ENCODE measurements at regions not wholly inside any gene's neighbourhood (a gene's known extent, or its start where the extent isn't known, plus 50 kb on each side); places are given as distances from the start of the nearest gene placed in this dataset.

- Histone ChIP-seq H3K36me3 (ENCODE audit: control insufficient read depth in 4 of 4, insufficient read depth in 4 of 4, low read length in 3 of 4) (no peaks in the 10 kb centered on the region), H3K27me3 (replicated peaks in 2 of 5; ENCODE audit: control insufficient read depth in 4 of 5, insufficient read depth in 5 of 5, low read length in 4 of 5) (peaks cover 0 to 31% (median 1%) of the 10 kb centered on the region in 5 experiments), H3K9me3 (ENCODE audit: control extremely low read depth in 1 of 5, control insufficient read depth in 4 of 5, insufficient read depth in 2 of 5, low read depth in 1 of 5, low read length in 4 of 5) (peaks cover 0 to 4% (median 2%) of the 10 kb centered on the region in 5 experiments), H3K4me3 (ENCODE audit: control insufficient read depth in 1 of 7, extremely low read depth in 1 of 7, insufficient read depth in 4 of 7, low read depth in 2 of 7, low read length in 6 of 7) (no peak overlapping the region), H3K4me1 (ENCODE audit: control extremely low read depth in 1 of 4, control insufficient read depth in 4 of 4, insufficient read depth in 4 of 4, low read length in 3 of 4) (no peaks in the 10 kb centered on the region), H3K27ac (ENCODE audit: insufficient read depth in 1 of 2, low read depth in 1 of 2, low read length in 2 of 2, poor library complexity in 1 of 2, severe bottlenecking in 2 of 2) (no peak overlapping the region)
- 38% methylated on average over 10 of the region's 10 CpGs for WGBS (ENCODE audit: insufficient coverage)
- CTCF ChIA-PET: interaction anchor here (0.7 kb wide), 1 partner anchor 9 kb away, joined by 4 read pairs; no protein-coding TSS in a partner anchor
- POLR2A ChIA-PET: no interaction called here
- peak in 1 of 3 donors; percentile 12 for DNase-seq
These were observed 108.6 kb upstream of the FZD10 start for GRCh38 chr12:130053651-130054069.

GRCh38 chr12:130054803-130055202 lies 107.5 kb upstream of the FZD10 start:
- no peaks in the 10 kb centered on the region for H3K4me1 ChIP-seq (ENCODE audit: control extremely low read depth in 1 of 4, control insufficient read depth in 4 of 4, insufficient read depth in 4 of 4, low read length in 3 of 4)
- peaks cover 0 to 30% (median 0%) of the 10 kb centered on the region in 5 experiments for H3K27me3 ChIP-seq (replicated peaks in 2 of 5; ENCODE audit: control insufficient read depth in 4 of 5, insufficient read depth in 5 of 5, low read length in 4 of 5)
- POLR2A ChIA-PET: no interaction called here
- CTCF ChIA-PET: no interaction called here
- H3K4me3 ChIP-seq (ENCODE audit: control insufficient read depth in 1 of 7, extremely low read depth in 1 of 7, insufficient read depth in 4 of 7, low read depth in 2 of 7, low read length in 6 of 7): no peak overlapping the region
- DNase-seq: peak in 2 of 3 donors; percentile 29 to 56
- no peaks in the 10 kb centered on the region for H3K36me3 ChIP-seq (ENCODE audit: control insufficient read depth in 4 of 4, insufficient read depth in 4 of 4, low read length in 3 of 4)
- H3K9me3 ChIP-seq (ENCODE audit: control extremely low read depth in 1 of 5, control insufficient read depth in 4 of 5, insufficient read depth in 2 of 5, low read depth in 1 of 5, low read length in 4 of 5): no peaks in the 10 kb centered on the region
- 92% methylated on average over 2 of the region's 5 CpGs for WGBS (ENCODE audit: insufficient coverage)
- H3K27ac ChIP-seq (ENCODE audit: insufficient read depth in 1 of 2, low read depth in 1 of 2, low read length in 2 of 2, poor library complexity in 1 of 2, severe bottlenecking in 2 of 2): no peak overlapping the region

- Histone ChIP-seq H3K36me3 (ENCODE audit: control insufficient read depth in 4 of 4, insufficient read depth in 4 of 4, low read length in 3 of 4) (no peaks in the 10 kb centered on the region), H3K27me3 (replicated peaks in 2 of 5; ENCODE audit: control insufficient read depth in 4 of 5, insufficient read depth in 5 of 5, low read length in 4 of 5) (peaks cover 0 to 11% (median 0%) of the 10 kb centered on the region in 5 experiments), H3K9me3 (ENCODE audit: control extremely low read depth in 1 of 5, control insufficient read depth in 4 of 5, insufficient read depth in 2 of 5, low read depth in 1 of 5, low read length in 4 of 5) (peaks cover 0 to 12% (median 0%) of the 10 kb centered on the region in 5 experiments), H3K4me3 (ENCODE audit: control insufficient read depth in 1 of 7, extremely low read depth in 1 of 7, insufficient read depth in 4 of 7, low read depth in 2 of 7, low read length in 6 of 7) (no peak overlapping the region), H3K4me1 (ENCODE audit: control extremely low read depth in 1 of 4, control insufficient read depth in 4 of 4, insufficient read depth in 4 of 4, low read length in 3 of 4) (no peaks in the 10 kb centered on the region), H3K27ac (ENCODE audit: insufficient read depth in 1 of 2, low read depth in 1 of 2, low read length in 2 of 2, poor library complexity in 1 of 2, severe bottlenecking in 2 of 2) (no peak overlapping the region)
- ChIA-PET POLR2A (no interaction called here), CTCF (no interaction called here)
- 87% methylated on average over 11 of the region's 13 CpGs for WGBS (ENCODE audit: insufficient coverage)
- DNase-seq: no peak
These were observed 103.3 kb upstream of the FZD10 start for GRCh38 chr12:130058926-130059472.

DNA sequence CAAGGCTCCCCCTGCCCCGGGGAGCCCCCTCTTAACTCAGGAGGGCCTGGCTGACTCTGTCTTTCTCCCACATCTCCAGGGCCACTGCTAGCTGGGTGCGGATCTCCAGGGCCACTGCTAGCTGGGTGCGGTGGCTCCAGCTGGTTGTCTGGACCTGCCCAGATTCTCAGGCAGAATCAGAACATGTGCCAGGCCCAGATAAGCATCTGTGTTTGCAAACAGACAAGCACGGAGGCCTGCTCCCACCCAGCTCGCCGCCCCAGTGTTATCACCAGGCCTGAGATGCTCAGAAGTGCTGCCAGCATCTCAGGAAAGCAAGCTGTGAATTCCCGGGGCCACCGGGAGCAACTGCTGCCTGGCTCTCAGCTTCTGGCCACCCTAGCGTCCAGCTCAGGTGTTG lies 98.4 kb upstream of the FZD10 start:
- no peak for DNase-seq
- WGBS (ENCODE audit: insufficient coverage): 92% methylated on average over 8 of the region's 9 CpGs
- CTCF ChIA-PET: interaction anchor here (1.3 kb wide), 1 partner anchor 14 kb away, joined by 3 read pairs; no protein-coding TSS in a partner anchor
- peaks cover 0 to 14% (median 0%) of the 10 kb centered on the region in 5 experiments for H3K9me3 ChIP-seq (ENCODE audit: control extremely low read depth in 1 of 5, control insufficient read depth in 4 of 5, insufficient read depth in 2 of 5, low read depth in 1 of 5, low read length in 4 of 5)
- no peak overlapping the region for H3K4me3 ChIP-seq (ENCODE audit: control insufficient read depth in 1 of 7, extremely low read depth in 1 of 7, insufficient read depth in 4 of 7, low read depth in 2 of 7, low read length in 6 of 7)
- peaks cover 0 to 3% (median 0%) of the 10 kb centered on the region in 5 experiments for H3K27me3 ChIP-seq (replicated peaks in 2 of 5; ENCODE audit: control insufficient read depth in 4 of 5, insufficient read depth in 5 of 5, low read length in 4 of 5)
- no peaks in the 10 kb centered on the region for H3K4me1 ChIP-seq (ENCODE audit: control extremely low read depth in 1 of 4, control insufficient read depth in 4 of 4, insufficient read depth in 4 of 4, low read length in 3 of 4)
- POLR2A ChIA-PET: interaction anchor here (0.6 kb wide), 1 partner anchor 12 kb away, joined by 3 read pairs; no protein-coding TSS in a partner anchor
- H3K36me3 ChIP-seq (ENCODE audit: control insufficient read depth in 4 of 4, insufficient read depth in 4 of 4, low read length in 3 of 4): no peaks in the 10 kb centered on the region
- no peak overlapping the region for H3K27ac ChIP-seq (ENCODE audit: insufficient read depth in 1 of 2, low read depth in 1 of 2, low read length in 2 of 2, poor library complexity in 1 of 2, severe bottlenecking in 2 of 2)

DNA sequence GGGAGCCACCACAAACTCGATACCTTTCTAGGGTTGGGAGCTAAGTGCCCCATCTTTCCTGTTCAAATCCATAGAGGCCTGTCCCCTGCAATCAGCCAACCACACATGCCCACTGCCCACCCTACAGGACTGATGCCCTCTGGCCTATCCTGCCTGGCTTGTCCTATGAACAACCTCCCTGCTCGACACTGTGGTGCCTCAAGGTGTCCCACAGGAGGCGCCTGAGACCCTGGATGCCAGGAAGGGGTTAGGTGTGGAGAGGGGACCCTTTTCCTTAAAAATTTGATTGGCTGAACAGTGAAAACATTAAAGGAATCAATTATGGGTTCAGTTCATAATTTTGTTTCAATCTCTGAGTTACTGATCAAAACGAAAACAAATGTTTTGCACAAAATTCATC lies 97.3 kb upstream of the FZD10 start:
- ChIA-PET CTCF (interaction anchor here (1.3 kb wide), 1 partner anchor 13 kb away, joined by 3 read pairs; no protein-coding TSS in a partner anchor), POLR2A (no interaction called here)
- no peak overlapping the region for H3K4me3 ChIP-seq (ENCODE audit: control insufficient read depth in 1 of 7, extremely low read depth in 1 of 7, insufficient read depth in 4 of 7, low read depth in 2 of 7, low read length in 6 of 7)
- no peaks in the 10 kb centered on the region for H3K4me1 ChIP-seq (ENCODE audit: control extremely low read depth in 1 of 4, control insufficient read depth in 4 of 4, insufficient read depth in 4 of 4, low read length in 3 of 4)
- peaks cover 0 to 14% (median 0%) of the 10 kb centered on the region in 5 experiments for H3K9me3 ChIP-seq (ENCODE audit: control extremely low read depth in 1 of 5, control insufficient read depth in 4 of 5, insufficient read depth in 2 of 5, low read depth in 1 of 5, low read length in 4 of 5)
- peaks cover 0 to 3% (median 0%) of the 10 kb centered on the region in 5 experiments for H3K27me3 ChIP-seq (replicated peaks in 2 of 5; ENCODE audit: control insufficient read depth in 4 of 5, insufficient read depth in 5 of 5, low read length in 4 of 5)
- H3K27ac ChIP-seq (ENCODE audit: insufficient read depth in 1 of 2, low read depth in 1 of 2, low read length in 2 of 2, poor library complexity in 1 of 2, severe bottlenecking in 2 of 2): no peak overlapping the region
- H3K36me3 ChIP-seq (ENCODE audit: control insufficient read depth in 4 of 4, insufficient read depth in 4 of 4, low read length in 3 of 4): no peaks in the 10 kb centered on the region
- no peak for DNase-seq
- 94% methylated on average over 3 of the region's 4 CpGs for WGBS (ENCODE audit: insufficient coverage)

DNA sequence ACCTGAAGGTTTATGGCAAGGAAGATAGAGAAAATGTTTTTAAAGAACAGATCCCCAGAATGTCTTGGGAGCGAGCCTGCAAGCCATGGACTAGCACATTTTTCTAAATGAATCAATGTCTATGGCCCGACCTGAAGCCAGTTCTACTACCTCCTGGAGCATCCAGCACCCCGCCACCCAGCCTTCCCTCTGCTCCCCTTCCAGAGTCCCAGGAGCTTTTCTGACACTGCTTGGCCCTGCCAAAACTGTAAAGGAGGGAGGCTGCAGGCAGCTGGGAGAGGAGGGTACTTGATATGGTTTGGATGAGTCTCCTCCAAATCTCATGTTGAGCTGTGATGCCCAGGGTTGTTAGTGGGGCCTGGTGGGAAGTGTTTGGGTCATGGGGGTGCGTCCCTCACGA lies 95.5 kb upstream of the FZD10 start:
- no peak for DNase-seq
- no peak overlapping the region for H3K27ac ChIP-seq (ENCODE audit: insufficient read depth in 1 of 2, low read depth in 1 of 2, low read length in 2 of 2, poor library complexity in 1 of 2, severe bottlenecking in 2 of 2)
- no peak overlapping the region for H3K4me3 ChIP-seq (ENCODE audit: control insufficient read depth in 1 of 7, extremely low read depth in 1 of 7, insufficient read depth in 4 of 7, low read depth in 2 of 7, low read length in 6 of 7)
- no peaks in the 10 kb centered on the region for H3K36me3 ChIP-seq (ENCODE audit: control insufficient read depth in 4 of 4, insufficient read depth in 4 of 4, low read length in 3 of 4)
- H3K4me1 ChIP-seq (ENCODE audit: control extremely low read depth in 1 of 4, control insufficient read depth in 4 of 4, insufficient read depth in 4 of 4, low read length in 3 of 4): no peaks in the 10 kb centered on the region
- 96% methylated on average over 3 of the region's 5 CpGs for WGBS (ENCODE audit: insufficient coverage)
- ChIA-PET CTCF (no interaction called here), POLR2A (no interaction called here)
- H3K9me3 ChIP-seq (ENCODE audit: control extremely low read depth in 1 of 5, control insufficient read depth in 4 of 5, insufficient read depth in 2 of 5, low read depth in 1 of 5, low read length in 4 of 5): peaks cover 0 to 10% (median 0%) of the 10 kb centered on the region in 5 experiments
- H3K27me3 ChIP-seq (replicated peaks in 2 of 5; ENCODE audit: control insufficient read depth in 4 of 5, insufficient read depth in 5 of 5, low read length in 4 of 5): peaks cover 0 to 7% (median 0%) of the 10 kb centered on the region in 5 experiments

GRCh38 chr12:130068741-130069140 lies 93.5 kb upstream of the FZD10 start:
- Histone ChIP-seq H3K36me3 (ENCODE audit: control insufficient read depth in 4 of 4, insufficient read depth in 4 of 4, low read length in 3 of 4) (no peaks in the 10 kb centered on the region), H3K27me3 (replicated peaks in 2 of 5; ENCODE audit: control insufficient read depth in 4 of 5, insufficient read depth in 5 of 5, low read length in 4 of 5) (peaks cover 0 to 7% (median 0%) of the 10 kb centered on the region in 5 experiments), H3K4me3 (ENCODE audit: control insufficient read depth in 1 of 7, extremely low read depth in 1 of 7, insufficient read depth in 4 of 7, low read depth in 2 of 7, low read length in 6 of 7) (no peak overlapping the region), H3K9me3 (ENCODE audit: control extremely low read depth in 1 of 5, control insufficient read depth in 4 of 5, insufficient read depth in 2 of 5, low read depth in 1 of 5, low read length in 4 of 5) (peaks cover 0 to 5% (median 0%) of the 10 kb centered on the region in 5 experiments), H3K27ac (ENCODE audit: insufficient read depth in 1 of 2, low read depth in 1 of 2, low read length in 2 of 2, poor library complexity in 1 of 2, severe bottlenecking in 2 of 2) (no peak overlapping the region), H3K4me1 (ENCODE audit: control extremely low read depth in 1 of 4, control insufficient read depth in 4 of 4, insufficient read depth in 4 of 4, low read length in 3 of 4) (no peaks in the 10 kb centered on the region)
- ChIA-PET CTCF (no interaction called here), POLR2A (no interaction called here)
- DNase-seq: no peak
- WGBS (ENCODE audit: insufficient coverage): 80% methylated on average over 9 of the region's 11 CpGs
